LNCaP clone FGC (cell line): ENCODE measurements at regions not wholly inside any gene's neighbourhood (a gene's known extent, or its start where the extent isn't known, plus 50 kb on each side); places are given as distances from the start of the nearest gene placed in this dataset.

Source experiments
- DNase-seq: peaks from one replicate; pipeline ENCODE4 v3.0.0-alpha.2; 2011; ENCODE audit warnings: low read depth
- H3K4me3 ChIP-seq: 2 replicates; pipeline ENCODE4 v1.5.1; 2011; ENCODE audit warnings: mild to moderate bottlenecking, low read depth, low read length, control low read depth
- CTCF ChIP-seq: IDR thresholded peaks from 2 replicates; pipeline ENCODE4 v1.5.1; 2012; ENCODE audit warnings: mild to moderate bottlenecking; ENCODE audit not compliant: control insufficient read depth, insufficient read depth; ENCODE audit errors: extremely low read depth

- DNase-seq, result no peak
- H3K4me3 ChIP-seq, result no peak overlapping the region
- TF ChIP-seq CTCF, result no peak
Measured at GRCh38 chr5:159508344-159508743, 178.1 kb upstream of the IL12B start.

- H3K4me3 ChIP-seq, result no peak overlapping the region
- DNase-seq, result no peak
- TF ChIP-seq CTCF, result no peak
Measured at GRCh38 chr5:159509002-159509660, 178.8 kb upstream of the IL12B start.

- no peak for TF ChIP-seq CTCF
- no peak for DNase-seq
- H3K4me3 ChIP-seq, result no peak overlapping the region
Measured at GRCh38 chr5:159510282-159510681, 180.0 kb upstream of the IL12B start.

- no peak overlapping the region for H3K4me3 ChIP-seq
- TF ChIP-seq CTCF, result no peak
- DNase-seq, result peak; percentile 83
Measured at GRCh38 chr5:159511570-159511969, 181.3 kb upstream of the IL12B start.

- no peak for DNase-seq
- no peak overlapping the region for H3K4me3 ChIP-seq
- TF ChIP-seq CTCF, result no peak
Measured at GRCh38 chr5:159512064-159512463, 181.8 kb upstream of the IL12B start.

GRCh38 chr5:159514229-159514810 is 184.0 kb upstream of the IL12B start:
- no peak for DNase-seq

More at GRCh38 chr5:159514229-159514810, 184.0 kb upstream of the IL12B start:
- no peak overlapping the region for H3K4me3 ChIP-seq
- TF ChIP-seq CTCF, result no peak
